ENCODE measurements at regions not wholly inside any gene's neighbourhood (a gene's known extent, or its start where the extent isn't known, plus 50 kb on each side); places are given as distances from the start of the nearest gene placed in this dataset.

DNA sequence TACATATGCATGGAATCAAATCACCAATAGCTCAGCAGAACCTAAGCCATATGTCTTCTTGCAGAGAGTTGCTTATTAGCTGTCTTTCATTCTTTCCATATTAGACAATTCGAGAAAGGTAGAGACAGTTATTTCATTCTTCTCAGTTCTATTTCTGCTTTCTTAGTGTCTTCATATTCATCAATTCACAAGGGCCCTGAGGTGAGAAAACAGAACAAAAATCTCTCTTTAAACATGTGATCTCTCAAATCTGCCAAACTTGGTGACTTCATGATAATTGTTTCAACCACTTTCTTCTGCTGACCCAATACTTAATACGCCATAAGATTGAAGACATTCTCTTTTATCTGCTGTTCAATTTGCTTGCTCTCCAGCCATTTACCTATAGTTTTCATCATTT is 229.7 kb upstream of the MARCKS start:
- no peak for TF ChIP-seq CTCF (IDR thresholded peaks at IDR 0.05)
- TF ChIP-seq EP300 (IDR thresholded peaks at IDR 0.05): no peak
- TF ChIP-seq POLR2A (IDR thresholded peaks at IDR 0.05): no peak
- 96 to 98% (median 97%) methylated on average over 2 of the region's 2 CpGs for WGBS, 3 donors

GRCh38 chr6:113629256-113629655 is 227.9 kb upstream of the MARCKS start:
- TF ChIP-seq POLR2A (IDR thresholded peaks at IDR 0.05): no peak
- no peak for TF ChIP-seq CTCF (IDR thresholded peaks at IDR 0.05)
- no peak for TF ChIP-seq EP300 (IDR thresholded peaks at IDR 0.05)
- H3K27me3 ChIP-seq: no peaks in the 10 kb centered on the region
- no peaks in the 10 kb centered on the region for H3K36me3 ChIP-seq
- H3K4me1 ChIP-seq (ENCODE audit: insufficient read depth): peaks cover 2% of the 10 kb centered on the region
- H3K4me3 ChIP-seq: no peak overlapping the region
- no peaks in the 10 kb centered on the region for H3K9me3 ChIP-seq
- intact Hi-C loops (cut with DNase I): no loop called here
- H3K27ac ChIP-seq: no peak overlapping the region
- DNase-seq: no peak

More for the DNA sequence above, 229.7 kb upstream of the MARCKS start:
- no peak overlapping the region for H3K27ac ChIP-seq
- H3K36me3 ChIP-seq: no peaks in the 10 kb centered on the region
- H3K4me1 ChIP-seq (ENCODE audit: insufficient read depth): no peaks in the 10 kb centered on the region
- intact Hi-C loops (cut with DNase I): no loop called here
- H3K27me3 ChIP-seq: no peaks in the 10 kb centered on the region
- no peak overlapping the region for H3K4me3 ChIP-seq
- H3K9me3 ChIP-seq: no peaks in the 10 kb centered on the region
- DNase-seq: no peak

GRCh38 chr6:113629975-113630737 is 227.0 kb upstream of the MARCKS start:
- H3K4me1 ChIP-seq (ENCODE audit: insufficient read depth): peaks cover 2% of the 10 kb centered on the region
- H3K27ac ChIP-seq: no peak overlapping the region
- WGBS, 3 donors: 26 to 47% (median 38%) methylated on average over 1 of the region's 1 CpG
- H3K36me3 ChIP-seq: no peaks in the 10 kb centered on the region
- TF ChIP-seq EP300 (IDR thresholded peaks at IDR 0.05) (no peak), CTCF (IDR thresholded peaks at IDR 0.05) (no peak), POLR2A (IDR thresholded peaks at IDR 0.05) (no peak)
- H3K27me3 ChIP-seq: no peaks in the 10 kb centered on the region
- H3K4me3 ChIP-seq: no peak overlapping the region
- H3K9me3 ChIP-seq: no peaks in the 10 kb centered on the region
- no peak for DNase-seq
- intact Hi-C loops (cut with DNase I): no loop called here

GRCh38 chr6:113630738-113631535 is 226.2 kb upstream of the MARCKS start:
- DNase-seq: no peak
- H3K27ac ChIP-seq: no peak overlapping the region
- H3K4me3 ChIP-seq: no peak overlapping the region
- intact Hi-C loops (cut with DNase I): no loop called here
- 80 to 83% (median 83%) methylated on average over 7 of the region's 7 CpGs for WGBS, 3 donors
- H3K36me3 ChIP-seq: no peaks in the 10 kb centered on the region
- no peaks in the 10 kb centered on the region for H3K27me3 ChIP-seq
- no peak for TF ChIP-seq CTCF (IDR thresholded peaks at IDR 0.05)
- TF ChIP-seq EP300 (IDR thresholded peaks at IDR 0.05): no peak
- no peak for TF ChIP-seq POLR2A (IDR thresholded peaks at IDR 0.05)
- H3K9me3 ChIP-seq: no peaks in the 10 kb centered on the region
- peaks cover 2% of the 10 kb centered on the region for H3K4me1 ChIP-seq (ENCODE audit: insufficient read depth)

All from ovary (tissue), 7 donors.